Astrocyte (in vitro differentiated cells and primary cell): ENCODE measurements at regions not wholly inside any gene's neighbourhood (a gene's known extent, or its start where the extent isn't known, plus 50 kb on each side); places are given as distances from the start of the nearest gene placed in this dataset.
"Not testable (repeated sequence)": the region's sequence is repeated elsewhere in the genome, so short reads cannot be mapped to it uniquely, and the experiment has no call there.

Experiments used
- DNase-seq: peaks from one replicate; pipeline ENCODE4 v3.0.0-alpha.2; 2010; ENCODE audit warnings: low read depth
- FAIRE-seq: peaks from 2 replicates; lab custom pipeline; 2011; peaks lifted over from hg19 to GRCh38; lab: Jason Lieb, UNC
- H2AFZ ChIP-seq: 2 replicates; pipeline ENCODE4 v1.6.0; 2012; ENCODE audit warnings: low read depth, low read length, inconsistent platforms
- H3K27ac ChIP-seq: 2 replicates; pipeline ENCODE4 v1.5.1; 2011; ENCODE audit warnings: low read depth, low read length, inconsistent platforms
- H3K27me3 ChIP-seq: 2 replicates; pipeline ENCODE4 v1.6.0; 2011; ENCODE audit warnings: low read length, inconsistent platforms; ENCODE audit not compliant: insufficient read depth
- H3K36me3 ChIP-seq: 2 replicates; pipeline ENCODE4 v1.5.1; 2011; ENCODE audit warnings: low read length, inconsistent platforms; ENCODE audit not compliant: insufficient read depth
- H3K4me1 ChIP-seq: 2 replicates; pipeline ENCODE4 v1.5.1; 2011; ENCODE audit warnings: low read length, inconsistent platforms; ENCODE audit not compliant: insufficient read depth
- H3K4me2 ChIP-seq: 2 replicates; pipeline ENCODE4 v1.6.0; 2012; ENCODE audit warnings: low read length, inconsistent platforms
- H3K4me3 ChIP-seq: 2 replicates; pipeline ENCODE4 v1.5.1; 2011; ENCODE audit warnings: low read depth, mild to moderate bottlenecking, low read length, inconsistent platforms; ENCODE audit not compliant: insufficient read depth
- H3K79me2 ChIP-seq: 2 replicates; pipeline ENCODE4 v1.6.0; 2012; ENCODE audit warnings: mild to moderate bottlenecking, low read length, inconsistent platforms; ENCODE audit not compliant: insufficient read depth
- H3K9ac ChIP-seq: 2 replicates; pipeline ENCODE4 v1.6.0; 2012; ENCODE audit warnings: mild to moderate bottlenecking, low read length, inconsistent platforms
- H3K9me3 ChIP-seq: 2 replicates; pipeline ENCODE4 v1.5.1; 2012; ENCODE audit warnings: low read depth, mild to moderate bottlenecking, low read length, inconsistent platforms; ENCODE audit not compliant: insufficient read depth
- H4K20me1 ChIP-seq: 2 replicates; pipeline ENCODE4 v1.6.0; 2012; ENCODE audit warnings: low read length, inconsistent platforms; ENCODE audit not compliant: insufficient read depth
- H3K27ac Mint-ChIP-seq: one replicate; pipeline ENCODE4 v1.8.0; 2021; ENCODE audit warnings: mild to moderate bottlenecking, mixed read lengths; ENCODE audit not compliant: unreplicated experiment
- H3K27me3 Mint-ChIP-seq: one replicate; pipeline ENCODE4 v1.8.0; 2021; ENCODE audit warnings: low read depth, mixed read lengths; ENCODE audit not compliant: unreplicated experiment
- H3K36me3 Mint-ChIP-seq: one replicate; pipeline ENCODE4 v1.8.0; 2021; ENCODE audit warnings: low read depth, mixed read lengths; ENCODE audit not compliant: unreplicated experiment
- H3K4me1 Mint-ChIP-seq: one replicate; pipeline ENCODE4 v1.8.0; 2021; ENCODE audit warnings: low read depth, mixed read lengths; ENCODE audit not compliant: unreplicated experiment
- H3K4me3 Mint-ChIP-seq: one replicate; pipeline ENCODE4 v1.8.0; 2021; ENCODE audit warnings: mild to moderate bottlenecking, moderate library complexity, mixed read lengths; ENCODE audit not compliant: unreplicated experiment
- H3K9me3 Mint-ChIP-seq: one replicate; pipeline ENCODE4 v1.8.0; 2021; ENCODE audit warnings: mild to moderate bottlenecking, mixed read lengths; ENCODE audit not compliant: unreplicated experiment
- CTCF ChIP-seq: IDR thresholded peaks from 2 replicates; pipeline ENCODE4 v1.5.1; 2011; ENCODE audit warnings: low read depth, mild to moderate bottlenecking, inconsistent platforms, low read length, moderate library complexity; ENCODE audit not compliant: insufficient read depth
- EZH2 ChIP-seq: IDR thresholded peaks from 2 replicates; pipeline ENCODE4 v1.6.1; 2012; ENCODE audit warnings: mild to moderate bottlenecking, low read length, inconsistent platforms; ENCODE audit not compliant: insufficient read depth

DNA sequence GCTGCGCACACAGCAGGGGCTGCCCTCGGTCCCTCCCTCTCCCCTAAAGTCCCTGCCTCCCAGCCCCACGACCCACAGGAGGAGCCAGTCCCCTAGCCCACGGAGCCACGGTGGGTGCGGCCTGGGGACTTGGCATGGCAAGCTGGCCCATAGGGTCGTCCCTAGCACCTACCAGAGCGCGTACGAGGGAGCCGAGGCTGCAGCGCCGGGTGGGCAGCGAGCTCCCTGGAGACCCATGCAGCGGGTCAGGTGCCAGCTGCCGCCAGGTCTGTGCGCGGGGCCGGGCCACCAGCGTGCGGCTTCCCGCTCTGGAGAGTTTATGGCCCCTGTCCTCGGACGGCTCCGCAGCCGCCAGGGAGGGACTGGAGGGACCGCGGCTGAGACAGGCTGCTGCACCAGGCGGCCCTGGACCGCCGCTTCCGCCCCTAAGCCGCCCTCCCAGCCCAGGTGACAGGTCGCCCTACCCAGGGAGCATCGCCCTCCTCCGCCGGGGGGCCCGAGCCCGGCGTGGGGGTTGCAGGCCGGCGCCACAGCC, 273.6 kb downstream of the CCDC74A start:
- no peaks in the 10 kb centered on the region for H3K36me3 ChIP-seq
- H2AFZ ChIP-seq: no peak overlapping the region
- Mint-ChIP-seq H3K4me3 (no peak overlapping the region), H3K4me1 (no peaks in the 10 kb centered on the region), H3K27ac (no peak overlapping the region), H3K36me3 (no peaks in the 10 kb centered on the region), H3K9me3 (no peaks in the 10 kb centered on the region), H3K27me3 (peaks cover 2% of the 10 kb centered on the region)
- no peak for DNase-seq
- TF ChIP-seq CTCF: no peak
- TF ChIP-seq EZH2: no peak
- H3K4me1 ChIP-seq: no peaks in the 10 kb centered on the region
- no peaks in the 10 kb centered on the region for H3K9me3 ChIP-seq
- no peaks in the 10 kb centered on the region for H3K79me2 ChIP-seq
- H3K4me2 ChIP-seq: peak overlapping the region; percentile 91
- no peak overlapping the region for H3K27ac ChIP-seq
- no peak overlapping the region for H3K9ac ChIP-seq
- no peaks in the 10 kb centered on the region for H3K27me3 ChIP-seq
- FAIRE-seq: no peak
- H3K4me3 ChIP-seq: no peak overlapping the region
- H4K20me1 ChIP-seq: no peaks in the 10 kb centered on the region

DNA sequence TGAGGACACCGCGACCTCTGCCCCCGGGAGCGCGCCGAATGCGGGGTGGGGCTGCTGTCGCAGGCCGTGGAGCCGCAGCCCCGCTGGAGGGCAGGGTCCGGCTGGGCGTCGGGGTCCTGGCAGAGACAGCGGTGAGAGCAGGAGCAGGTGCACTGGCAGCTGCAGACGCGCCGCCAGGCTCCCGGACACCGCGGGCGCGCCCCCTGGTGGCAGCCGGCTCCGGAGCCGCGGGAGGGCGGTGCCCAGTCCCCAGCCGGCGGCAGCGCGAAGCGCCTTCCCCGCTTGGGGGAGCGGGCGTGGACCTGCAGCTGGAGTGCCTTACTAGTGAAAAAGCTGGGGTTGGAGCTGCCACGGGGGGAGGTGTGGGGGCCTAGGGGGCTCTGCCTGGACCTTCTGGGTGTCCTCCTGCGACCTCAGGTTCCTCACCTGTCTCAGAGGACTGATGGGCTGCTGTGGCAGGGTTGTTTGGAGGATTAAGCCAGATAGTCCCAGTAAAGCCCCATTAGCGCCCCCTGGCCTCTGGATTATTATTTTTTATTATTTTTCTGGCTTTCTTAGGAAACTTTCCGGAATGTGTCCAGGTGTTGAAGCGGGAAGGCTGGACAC, 274.2 kb downstream of the CCDC74A start:
- not testable (repeated sequence) for H3K27me3 Mint-ChIP-seq, FAIRE-seq, H3K27ac Mint-ChIP-seq, H3K36me3 ChIP-seq, H3K27ac ChIP-seq, H3K27me3 ChIP-seq, H3K4me1 ChIP-seq, H3K9me3 Mint-ChIP-seq, H3K4me1 Mint-ChIP-seq, H3K9me3 ChIP-seq, H4K20me1 ChIP-seq, H3K9ac ChIP-seq, H3K36me3 Mint-ChIP-seq, H3K79me2 ChIP-seq
- peak overlapping the region; percentile 91 for H3K4me2 ChIP-seq
- peak; percentile 19 for TF ChIP-seq CTCF
- H3K4me3 ChIP-seq: peak overlapping the region; percentile 66
- peak; percentile 20 for DNase-seq
- H2AFZ ChIP-seq: peak overlapping the region; percentile 66
- peak overlapping the region; percentile 84 for H3K4me3 Mint-ChIP-seq

GRCh38 chr2:131802351-131802836, 274.7 kb downstream of the CCDC74A start:
- Histone ChIP-seq H3K9ac (peak overlapping the region; percentile 59), H3K4me2 (peak overlapping the region; percentile 91)
- not testable (repeated sequence) for FAIRE-seq

DNA sequence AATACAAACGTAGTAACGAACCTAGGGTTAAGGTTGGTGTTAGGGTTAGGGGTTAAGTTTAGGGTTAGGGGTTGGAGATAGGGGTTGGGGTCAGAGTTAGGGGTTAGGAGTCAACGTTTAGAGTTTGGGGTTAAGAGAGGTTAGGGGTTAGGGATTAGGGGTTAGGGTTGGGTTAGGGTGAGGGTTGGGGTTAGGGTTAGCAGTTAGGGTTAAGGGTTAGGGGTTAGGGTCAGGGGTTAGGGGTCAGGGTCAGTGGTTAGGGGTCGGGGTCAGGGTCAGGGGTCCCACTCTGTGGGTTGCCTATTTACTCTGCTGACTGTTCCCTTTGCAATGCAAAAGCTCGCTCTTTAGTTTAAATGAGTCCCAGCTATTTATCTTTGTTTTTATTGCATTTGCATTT, 275.5 kb downstream of the CCDC74A start:
- not testable (repeated sequence) for DNase-seq, H3K9me3 ChIP-seq, FAIRE-seq, H3K27me3 ChIP-seq, H3K4me1 Mint-ChIP-seq, H3K4me3 ChIP-seq, H2AFZ ChIP-seq, H3K79me2 ChIP-seq, H3K4me2 ChIP-seq, H3K9me3 Mint-ChIP-seq, H3K27ac ChIP-seq, H3K4me1 ChIP-seq, H3K36me3 ChIP-seq, H4K20me1 ChIP-seq, H3K27me3 Mint-ChIP-seq, H3K36me3 Mint-ChIP-seq, H3K27ac Mint-ChIP-seq, H3K9ac ChIP-seq, H3K4me3 Mint-ChIP-seq

More at GRCh38 chr2:131802351-131802836, 274.7 kb downstream of the CCDC74A start:
- H3K27ac Mint-ChIP-seq, H3K4me1 Mint-ChIP-seq, H3K27me3 ChIP-seq, H3K36me3 ChIP-seq, H3K27me3 Mint-ChIP-seq, H3K27ac ChIP-seq, H3K9me3 Mint-ChIP-seq, H3K36me3 Mint-ChIP-seq, H3K79me2 ChIP-seq, H3K4me1 ChIP-seq, H4K20me1 ChIP-seq, H3K9me3 ChIP-seq: not testable (repeated sequence)
- Histone ChIP-seq H3K4me3 (peak overlapping the region; percentile 66), H2AFZ (peak overlapping the region; percentile 66)
- DNase-seq: peak; percentile 0
- peak overlapping the region; percentile 84 for H3K4me3 Mint-ChIP-seq

- not testable (repeated sequence) for H3K9me3 ChIP-seq, H3K27me3 ChIP-seq, H3K4me1 Mint-ChIP-seq, H3K27ac Mint-ChIP-seq, H2AFZ ChIP-seq, H3K4me1 ChIP-seq, H3K27ac ChIP-seq, H3K79me2 ChIP-seq, H3K36me3 ChIP-seq, DNase-seq, H4K20me1 ChIP-seq, H3K4me3 Mint-ChIP-seq, H3K4me3 ChIP-seq, H3K9me3 Mint-ChIP-seq, H3K4me2 ChIP-seq, H3K9ac ChIP-seq, FAIRE-seq, H3K36me3 Mint-ChIP-seq, H3K27me3 Mint-ChIP-seq
These were observed 284.9 kb downstream of the CCDC74A start for GRCh38 chr2:131812605-131813004.
